Breast epithelium (tissue), 3 donors: ENCODE measurements at regions not wholly inside any gene's neighbourhood (a gene's known extent, or its start where the extent isn't known, plus 50 kb on each side); places are given as distances from the start of the nearest gene placed in this dataset.

Experiments used
- CTCF ChIP-seq, 3 donors: fragments of 450-650 bp; IDR thresholded peaks; one replicate each; pipeline ENCODE4 v1.5.1; 2016 to 2017; ENCODE audit warnings: antibody characterized with exemption in 3 of 3, mild to moderate bottlenecking in 3 of 3, moderate library complexity in 3 of 3
- POLR2A ChIP-seq: fragments of 450-650 bp; IDR thresholded peaks from one replicate; pipeline ENCODE4 v1.6.1; 2016; ENCODE audit warnings: antibody characterized with exemption, mild to moderate bottlenecking, moderate library complexity
- POLR2AphosphoS5 ChIP-seq, 3 donors: sonication (generic); formaldehyde crosslinking; IDR thresholded peaks; one replicate each; pipeline ENCODE4 v1.6.1; 2017; ENCODE audit warnings: antibody characterized with exemption in 3 of 3

DNA sequence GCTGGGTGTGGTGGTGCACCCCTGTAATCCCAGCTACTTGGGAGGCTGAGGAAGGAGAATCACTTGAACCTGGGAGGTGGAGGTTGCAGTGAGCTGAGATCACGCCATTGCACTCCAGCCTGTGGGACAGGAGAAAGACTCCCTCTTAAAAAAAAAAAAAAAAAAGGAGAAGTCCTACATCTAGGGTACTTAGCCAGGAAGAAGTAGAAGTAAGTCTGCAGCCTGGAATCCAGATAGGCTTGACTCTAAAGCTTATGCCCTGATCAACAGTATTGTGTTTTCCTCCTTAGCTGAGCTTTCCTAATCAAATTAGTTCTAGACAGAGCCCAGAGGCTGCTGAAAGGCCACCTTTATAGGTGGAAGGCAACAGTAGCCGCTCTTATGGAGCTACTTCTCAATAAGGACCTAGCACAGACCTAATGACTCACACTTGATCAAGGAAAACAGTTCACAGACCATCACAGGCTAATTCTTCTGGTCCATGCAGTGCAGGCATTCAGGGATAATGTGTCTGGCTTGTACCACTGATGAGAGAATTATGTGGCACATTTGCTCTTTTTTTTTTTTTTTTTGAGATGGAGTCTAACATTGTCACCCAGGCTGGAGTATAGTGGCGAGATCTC, 105.5 kb upstream of the KLF4 start:
- no peak for TF ChIP-seq CTCF (IDR thresholded peaks at IDR 0.05)
- no peak for TF ChIP-seq POLR2A
- no peak for TF ChIP-seq POLR2AphosphoS5 (IDR thresholded peaks at IDR 0.05)
